Common myeloid progenitor, CD34-positive (primary cell): ENCODE measurements at regions not wholly inside any gene's neighbourhood (a gene's known extent, or its start where the extent isn't known, plus 50 kb on each side); places are given as distances from the start of the nearest gene placed in this dataset.
"Not testable (repeated sequence)": the region's sequence is repeated elsewhere in the genome, so short reads cannot be mapped to it uniquely, and the experiment has no call there.

Experiments
- CTCF ChIA-PET: fragments of 350-600 bp; sonication (Branson Sonifier 250); formaldehyde crosslinking; loops from one replicate; lab custom pipeline; 2021; ENCODE audit warnings: antibody characterized with exemption; lab: Charles Lee
- POLR2A ChIA-PET: fragments of 350-600 bp; sonication (Branson Sonifier 250); formaldehyde crosslinking; loops from one replicate; lab custom pipeline; 2021; ENCODE audit warnings: antibody characterized with exemption; lab: Charles Lee
- DNase-seq, 3 donors: peaks; one replicate each; pipeline versions ENCODE4 v3.0.0 to v3.0.0-alpha.2; 2013
- H3K27ac ChIP-seq, 2 experiments: 1 replicate in 1 of 2; 2 replicates in 1 of 2; pipeline ENCODE4 v1.7.0; 2013; ENCODE audit warnings: inconsistent platforms in 2 of 2, low read length in 2 of 2, mild to moderate bottlenecking in 2 of 2, low read depth in 1 of 2, moderate library complexity in 1 of 2; ENCODE audit not compliant: severe bottlenecking in 2 of 2, insufficient read depth in 1 of 2, poor library complexity in 1 of 2
- H3K27me3 ChIP-seq, 5 experiments: replicated peaks in 2 of 5; 1 replicate in 3 of 5; 2 replicates in 2 of 5; pipeline versions ENCODE4 v1.6.1 to v1.7.0; 2013; ENCODE audit warnings: low read length in 4 of 5, mild to moderate bottlenecking in 2 of 5, moderate library complexity in 2 of 5, inconsistent platforms in 1 of 5; ENCODE audit not compliant: insufficient read depth in 5 of 5, control insufficient read depth in 4 of 5
- H3K36me3 ChIP-seq, 4 experiments: 1 replicate in 2 of 4; 2 replicates in 2 of 4; pipeline versions ENCODE4 v1.6.1 to v1.7.0; 2013; ENCODE audit warnings: low read length in 3 of 4, control low read depth in 1 of 4, mild to moderate bottlenecking in 1 of 4; ENCODE audit not compliant: control insufficient read depth in 4 of 4, insufficient read depth in 4 of 4
- H3K4me1 ChIP-seq, 4 experiments: 1 replicate in 3 of 4; 2 replicates in 1 of 4; pipeline versions ENCODE4 v1.6.1 to v1.7.1; 2013; ENCODE audit warnings: low read length in 3 of 4, mild to moderate bottlenecking in 3 of 4, control low read depth in 1 of 4, inconsistent platforms in 1 of 4, moderate library complexity in 1 of 4; ENCODE audit not compliant: control insufficient read depth in 4 of 4, insufficient read depth in 4 of 4; ENCODE audit errors: control extremely low read depth in 1 of 4
- H3K4me3 ChIP-seq, 7 experiments: 1 replicate in 4 of 7; 2 replicates in 3 of 7; pipeline versions ENCODE4 v1.5.1 to v1.7.0; 2013; ENCODE audit warnings: mild to moderate bottlenecking in 7 of 7, low read length in 6 of 7, moderate library complexity in 6 of 7, inconsistent platforms in 2 of 7, low read depth in 2 of 7, control low read depth in 1 of 7; ENCODE audit not compliant: insufficient read depth in 4 of 7, control insufficient read depth in 1 of 7; ENCODE audit errors: extremely low read depth in 1 of 7
- H3K9me3 ChIP-seq, 5 experiments: 1 replicate in 4 of 5; 2 replicates in 1 of 5; pipeline versions ENCODE4 v1.6.1 to v1.7.1; 2013; ENCODE audit warnings: low read length in 4 of 5, mild to moderate bottlenecking in 2 of 5, inconsistent platforms in 1 of 5, low read depth in 1 of 5, moderate library complexity in 1 of 5; ENCODE audit not compliant: control insufficient read depth in 4 of 5, insufficient read depth in 2 of 5; ENCODE audit errors: control extremely low read depth in 1 of 5
- WGBS: methylation state at CpG from one replicate; pipeline ENCODE4 v1.1.5; 2013; ENCODE audit not compliant: insufficient coverage; 5-methylcytosine and 5-hydroxymethylcytosine counted together

GRCh38 chr1:79702336-79702999 lies 695.9 kb upstream of the ADGRL4 start:
- CTCF ChIA-PET, H3K27ac ChIP-seq, DNase-seq, H3K36me3 ChIP-seq, H3K27me3 ChIP-seq, H3K4me3 ChIP-seq, POLR2A ChIA-PET, H3K4me1 ChIP-seq, H3K9me3 ChIP-seq: not testable (repeated sequence)
- WGBS = 80% methylated on average over 2 of the region's 4 CpGs

GRCh38 chr1:79695138-79695537 lies 688.6 kb upstream of the ADGRL4 start:
- CTCF ChIA-PET = no interaction called here
- Histone ChIP-seq H3K4me3 (no peak overlapping the region), H3K4me1 (no peaks in the 10 kb centered on the region), H3K9me3 (no peaks in the 10 kb centered on the region), H3K27ac (no peak overlapping the region), H3K36me3 (no peaks in the 10 kb centered on the region), H3K27me3 (no peaks in the 10 kb centered on the region)
- DNase-seq = no peak
- POLR2A ChIA-PET = no interaction called here

GRCh38 chr1:79694241-79694640 lies 687.7 kb upstream of the ADGRL4 start:
- DNase-seq = no peak
- Histone ChIP-seq H3K4me1 (no peaks in the 10 kb centered on the region), H3K4me3 (no peak overlapping the region), H3K36me3 (no peaks in the 10 kb centered on the region), H3K9me3 (no peaks in the 10 kb centered on the region), H3K27me3 (no peaks in the 10 kb centered on the region), H3K27ac (no peak overlapping the region)
- WGBS = no CpG with 5 or more reads among the region's 1 CpG
- CTCF ChIA-PET = no interaction called here
- POLR2A ChIA-PET = no interaction called here

GRCh38 chr1:79693441-79694114 lies 687.0 kb upstream of the ADGRL4 start:
- no peak overlapping the region for H3K27ac ChIP-seq
- H3K4me3 ChIP-seq = no peak overlapping the region
- DNase-seq = no peak
- H3K9me3 ChIP-seq = no peaks in the 10 kb centered on the region
- ChIA-PET POLR2A (no interaction called here), CTCF (no interaction called here)
- H3K27me3 ChIP-seq = no peaks in the 10 kb centered on the region
- 96% methylated on average over 2 of the region's 2 CpGs for WGBS
- no peaks in the 10 kb centered on the region for H3K4me1 ChIP-seq
- no peaks in the 10 kb centered on the region for H3K36me3 ChIP-seq

GRCh38 chr1:79692519-79692918 lies 686.0 kb upstream of the ADGRL4 start:
- ChIA-PET CTCF (no interaction called here), POLR2A (no interaction called here)
- Histone ChIP-seq H3K36me3 (no peaks in the 10 kb centered on the region), H3K9me3 (no peaks in the 10 kb centered on the region), H3K4me3 (no peak overlapping the region), H3K27me3 (no peaks in the 10 kb centered on the region), H3K27ac (no peak overlapping the region), H3K4me1 (no peaks in the 10 kb centered on the region)
- DNase-seq = no peak

GRCh38 chr1:79688932-79689331 lies 682.4 kb upstream of the ADGRL4 start:
- no peak overlapping the region for H3K27ac ChIP-seq
- WGBS = no CpG with 5 or more reads among the region's 2 CpGs
- ChIA-PET POLR2A (no interaction called here), CTCF (no interaction called here)
- H3K36me3 ChIP-seq = no peaks in the 10 kb centered on the region
- DNase-seq = no peak
- no peaks in the 10 kb centered on the region for H3K27me3 ChIP-seq
- no peaks in the 10 kb centered on the region for H3K9me3 ChIP-seq
- H3K4me3 ChIP-seq = no peak overlapping the region
- H3K4me1 ChIP-seq = no peaks in the 10 kb centered on the region

- Histone ChIP-seq H3K36me3 (no peaks in the 10 kb centered on the region), H3K27me3 (no peaks in the 10 kb centered on the region), H3K9me3 (peaks cover 0 to 6% (median 0%) of the 10 kb centered on the region in 5 experiments), H3K4me1 (no peaks in the 10 kb centered on the region), H3K27ac (no peak overlapping the region), H3K4me3 (no peak overlapping the region)
- DNase-seq = no peak
- POLR2A ChIA-PET = no interaction called here
- CTCF ChIA-PET = no interaction called here
Observed at GRCh38 chr1:79683420-79683819, 676.9 kb upstream of the ADGRL4 start.
